Coronary artery (tissue), 2 donors: ENCODE measurements at regions not wholly inside any gene's neighbourhood (a gene's known extent, or its start where the extent isn't known, plus 50 kb on each side); places are given as distances from the start of the nearest gene placed in this dataset.

Source experiments
- DNase-seq: peaks from one replicate; pipeline ENCODE4 v3.0.0-alpha.2; 2017; ENCODE audit warnings: low spot score
- H3K27ac ChIP-seq, 2 donors: fragments of 200-600 bp; sonication (generic); one replicate each; pipeline ENCODE4 v1.5.1; 2016 to 2019
- H3K4me3 ChIP-seq: fragments of 200-600 bp; sonication (generic); 2 replicates; pipeline ENCODE4 v1.5.1; 2016; ENCODE audit warnings: mild to moderate bottlenecking, moderate library complexity
- TF ChIP-seq, protein P1 (sequence below): fragments of 200-600 bp; sonication (generic); IDR thresholded peaks from one replicate; pipeline ENCODE4 v1.5.1; 2019; ENCODE audit warnings: antibody characterized with exemption

DNA sequence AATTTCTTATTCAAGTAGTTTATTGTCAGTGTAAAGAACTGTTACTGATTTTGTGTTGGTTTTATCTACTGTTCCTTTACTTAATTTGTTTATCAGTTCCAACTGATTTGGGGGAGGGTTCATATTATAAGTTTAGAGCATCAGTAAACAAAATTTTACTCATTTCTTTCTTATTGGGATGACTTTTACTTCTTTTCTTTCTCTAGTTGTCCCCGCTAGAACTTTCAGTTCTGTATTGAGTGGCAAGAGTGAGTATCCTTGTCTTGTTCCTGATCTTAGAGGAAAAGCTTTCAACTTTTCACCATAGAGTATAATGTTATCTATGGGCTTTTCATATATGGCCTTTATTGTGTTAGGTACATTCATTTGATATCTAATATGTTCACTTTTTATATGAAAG is 584.1 kb downstream of the LRFN5 start:
- no peak for DNase-seq
- no peak overlapping the region for H3K4me3 ChIP-seq
- H3K27ac ChIP-seq: no peak overlapping the region
- TF ChIP-seq, protein P1, sequence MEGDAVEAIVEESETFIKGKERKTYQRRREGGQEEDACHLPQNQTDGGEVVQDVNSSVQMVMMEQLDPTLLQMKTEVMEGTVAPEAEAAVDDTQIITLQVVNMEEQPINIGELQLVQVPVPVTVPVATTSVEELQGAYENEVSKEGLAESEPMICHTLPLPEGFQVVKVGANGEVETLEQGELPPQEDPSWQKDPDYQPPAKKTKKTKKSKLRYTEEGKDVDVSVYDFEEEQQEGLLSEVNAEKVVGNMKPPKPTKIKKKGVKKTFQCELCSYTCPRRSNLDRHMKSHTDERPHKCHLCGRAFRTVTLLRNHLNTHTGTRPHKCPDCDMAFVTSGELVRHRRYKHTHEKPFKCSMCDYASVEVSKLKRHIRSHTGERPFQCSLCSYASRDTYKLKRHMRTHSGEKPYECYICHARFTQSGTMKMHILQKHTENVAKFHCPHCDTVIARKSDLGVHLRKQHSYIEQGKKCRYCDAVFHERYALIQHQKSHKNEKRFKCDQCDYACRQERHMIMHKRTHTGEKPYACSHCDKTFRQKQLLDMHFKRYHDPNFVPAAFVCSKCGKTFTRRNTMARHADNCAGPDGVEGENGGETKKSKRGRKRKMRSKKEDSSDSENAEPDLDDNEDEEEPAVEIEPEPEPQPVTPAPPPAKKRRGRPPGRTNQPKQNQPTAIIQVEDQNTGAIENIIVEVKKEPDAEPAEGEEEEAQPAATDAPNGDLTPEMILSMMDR: no peak

DNA sequence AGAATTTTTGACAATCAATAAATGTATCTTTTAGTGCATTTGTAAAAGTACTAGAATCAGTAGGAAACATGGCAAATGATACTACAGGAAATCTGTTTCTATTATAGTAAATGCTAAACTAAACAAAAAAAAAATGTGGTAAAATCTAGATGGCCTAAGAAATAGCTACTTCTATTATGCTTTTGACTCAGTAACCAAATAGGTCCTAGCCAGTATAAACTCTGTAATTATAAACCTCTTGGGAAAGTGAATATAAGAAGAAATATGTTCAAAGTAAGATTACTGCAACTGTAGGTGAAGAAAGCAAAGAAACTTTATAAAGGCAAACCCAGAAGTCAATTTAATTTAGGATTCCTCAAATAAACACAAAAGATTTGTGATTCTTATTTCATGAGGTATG is 581.2 kb downstream of the LRFN5 start:
- no peak overlapping the region for H3K27ac ChIP-seq
- TF ChIP-seq, protein P1: no peak
- H3K4me3 ChIP-seq: no peak overlapping the region
- DNase-seq: no peak

GRCh38 chr14:42185718-42186117 is 579.0 kb downstream of the LRFN5 start:
- DNase-seq: no peak
- Histone ChIP-seq H3K4me3 (no peak overlapping the region), H3K27ac (no peak overlapping the region)
- TF ChIP-seq, protein P1: no peak

GRCh38 chr14:42174357-42174756 is 567.7 kb downstream of the LRFN5 start:
- TF ChIP-seq, protein P1: no peak
- Histone ChIP-seq H3K27ac (no peak overlapping the region), H3K4me3 (no peak overlapping the region)
- DNase-seq: no peak

DNA sequence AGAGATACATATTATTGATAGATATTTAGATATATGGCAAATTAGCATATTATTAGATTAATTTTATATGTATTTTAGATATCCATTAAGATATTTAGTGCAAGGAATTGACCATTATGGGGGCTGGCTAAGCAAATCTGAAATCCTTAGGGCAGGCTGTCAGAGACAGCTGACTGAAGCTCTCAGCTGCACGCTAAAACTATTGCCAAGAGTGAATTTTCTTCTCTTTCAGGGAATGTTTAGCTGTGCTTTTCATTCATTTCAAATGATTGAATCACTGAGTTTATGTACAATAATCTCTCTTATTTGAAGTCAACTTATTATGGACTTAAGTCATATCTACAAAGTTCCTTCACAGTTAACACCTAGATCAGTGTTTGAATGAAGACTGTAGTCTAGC is 566.5 kb downstream of the LRFN5 start:
- Histone ChIP-seq H3K27ac (no peak overlapping the region), H3K4me3 (no peak overlapping the region)
- TF ChIP-seq, protein P1: no peak
- DNase-seq: no peak

DNA sequence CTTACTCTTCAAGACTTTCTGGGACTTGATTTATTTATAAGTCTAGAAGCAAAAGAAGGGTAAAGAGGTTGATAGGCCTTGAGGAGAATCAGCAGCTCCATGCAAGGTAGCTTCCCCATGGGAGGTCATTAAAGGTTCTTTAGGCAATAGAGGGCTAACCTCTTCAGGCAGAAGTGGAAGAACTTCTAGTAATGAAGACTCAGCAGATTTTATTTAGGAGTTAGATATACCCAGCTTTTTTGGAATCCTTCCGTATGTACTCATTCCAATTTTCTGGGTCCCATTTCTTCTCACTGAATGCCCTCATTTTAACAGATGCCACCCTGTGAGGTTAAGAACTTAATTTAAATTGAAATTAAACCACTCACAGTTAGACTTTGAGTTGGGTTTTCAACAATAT is 565.6 kb downstream of the LRFN5 start:
- Histone ChIP-seq H3K27ac (no peak overlapping the region), H3K4me3 (no peak overlapping the region)
- no peak for DNase-seq
- TF ChIP-seq, protein P1: no peak

DNA sequence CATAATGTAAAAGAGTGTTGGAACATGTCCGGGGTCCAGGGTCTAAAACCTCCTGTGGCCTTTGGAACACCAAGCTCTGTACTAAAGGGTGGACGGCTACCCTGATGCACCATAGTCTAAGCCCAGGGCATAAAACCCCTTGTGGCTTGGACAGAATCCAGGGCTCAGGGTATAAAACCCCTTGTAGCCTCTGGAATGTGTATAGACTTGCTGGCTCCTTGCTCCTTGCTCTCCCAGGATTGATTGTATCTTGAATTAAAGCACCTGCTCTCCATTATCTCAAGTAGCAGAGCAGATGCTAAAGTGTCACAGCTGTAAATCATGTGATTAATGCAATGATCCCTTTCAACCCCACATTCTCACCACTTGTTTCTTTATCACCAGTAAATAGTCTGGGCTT is 556.5 kb downstream of the LRFN5 start:
- TF ChIP-seq, protein P1: no peak
- no peak for DNase-seq
- no peak overlapping the region for H3K27ac ChIP-seq
- no peak overlapping the region for H3K4me3 ChIP-seq
